ENCODE measurements at regions not wholly inside any gene's neighbourhood (a gene's known extent, or its start where the extent isn't known, plus 50 kb on each side); places are given as distances from the start of the nearest gene placed in this dataset.

- Histone ChIP-seq H3K79me2 (ENCODE audit: control insufficient read depth, insufficient read depth, low read length) (no peaks in the 10 kb centered on the region), H3K4me1 (ENCODE audit: control insufficient read depth, extremely low read depth, insufficient read depth, low read length) (no peaks in the 10 kb centered on the region), H2AFZ (ENCODE audit: low read depth, low read length) (no peak overlapping the region), H3K9me1 (replicated peaks; ENCODE audit: control insufficient read depth, extremely low read depth, insufficient read depth, low read length) (no peaks in the 10 kb centered on the region), H4K20me1 (replicated peaks; ENCODE audit: control insufficient read depth, extremely low read depth, insufficient read depth, low read length) (no peaks in the 10 kb centered on the region), H3K27ac (ENCODE audit: insufficient read depth, low read depth, low read length) (no peak overlapping the region), H3K9me3 (replicated peaks; ENCODE audit: control insufficient read depth, insufficient read depth, low read length) (peaks cover 2% of the 10 kb centered on the region), H3K27me3 (ENCODE audit: control insufficient read depth in 2 of 2, insufficient read depth in 2 of 2, low read length in 2 of 2) (no peaks in the 10 kb centered on the region), H3K36me3 (ENCODE audit: control insufficient read depth in 2 of 2, extremely low read depth in 1 of 2, insufficient read depth in 2 of 2, low read length in 2 of 2) (no peaks in the 10 kb centered on the region), H3K4me3 (replicated peaks in 1 of 3; ENCODE audit: insufficient read depth in 1 of 3, low read depth in 1 of 3, low read length in 3 of 3) (no peak overlapping the region), H3K9ac (replicated peaks; ENCODE audit: extremely low read depth, insufficient read depth, low read length) (no peak overlapping the region), H3K4me2 (ENCODE audit: insufficient read depth, low read length) (no peak overlapping the region)
- DNase-seq (ENCODE audit: low read depth, low spot score) (no peak), FAIRE-seq (no peak)
- POLR2A ChIA-PET = no interaction called here
- CTCF ChIA-PET = no interaction called here
- TF ChIP-seq, protein P1, sequence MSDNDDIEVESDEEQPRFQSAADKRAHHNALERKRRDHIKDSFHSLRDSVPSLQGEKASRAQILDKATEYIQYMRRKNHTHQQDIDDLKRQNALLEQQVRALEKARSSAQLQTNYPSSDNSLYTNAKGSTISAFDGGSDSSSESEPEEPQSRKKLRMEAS (IDR thresholded peaks at IDR 0.05; ENCODE audit: insufficient read depth, insufficient read length) = no peak
- TF ChIP-seq, protein P2, sequence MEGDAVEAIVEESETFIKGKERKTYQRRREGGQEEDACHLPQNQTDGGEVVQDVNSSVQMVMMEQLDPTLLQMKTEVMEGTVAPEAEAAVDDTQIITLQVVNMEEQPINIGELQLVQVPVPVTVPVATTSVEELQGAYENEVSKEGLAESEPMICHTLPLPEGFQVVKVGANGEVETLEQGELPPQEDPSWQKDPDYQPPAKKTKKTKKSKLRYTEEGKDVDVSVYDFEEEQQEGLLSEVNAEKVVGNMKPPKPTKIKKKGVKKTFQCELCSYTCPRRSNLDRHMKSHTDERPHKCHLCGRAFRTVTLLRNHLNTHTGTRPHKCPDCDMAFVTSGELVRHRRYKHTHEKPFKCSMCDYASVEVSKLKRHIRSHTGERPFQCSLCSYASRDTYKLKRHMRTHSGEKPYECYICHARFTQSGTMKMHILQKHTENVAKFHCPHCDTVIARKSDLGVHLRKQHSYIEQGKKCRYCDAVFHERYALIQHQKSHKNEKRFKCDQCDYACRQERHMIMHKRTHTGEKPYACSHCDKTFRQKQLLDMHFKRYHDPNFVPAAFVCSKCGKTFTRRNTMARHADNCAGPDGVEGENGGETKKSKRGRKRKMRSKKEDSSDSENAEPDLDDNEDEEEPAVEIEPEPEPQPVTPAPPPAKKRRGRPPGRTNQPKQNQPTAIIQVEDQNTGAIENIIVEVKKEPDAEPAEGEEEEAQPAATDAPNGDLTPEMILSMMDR (IDR thresholded peaks at IDR 0.05; ENCODE audit: extremely low read depth in 1 of 2, insufficient read depth in 1 of 2, low read depth in 1 of 2, low read length in 2 of 2) = no peak
- TF ChIP-seq FOS (IDR thresholded peaks at IDR 0.05; ENCODE audit: borderline replicate concordance, insufficient read depth, low read length) (no peak), POLR2A (IDR thresholded peaks at IDR 0.05; ENCODE audit: low read depth, low read length) (no peak), MYC (IDR thresholded peaks at IDR 0.05; ENCODE audit: low read depth, low read length) (no peak), JUN (IDR thresholded peaks at IDR 0.05; ENCODE audit: borderline replicate concordance, insufficient read depth, insufficient read length, low read depth) (no peak), POLR2AphosphoS5 (IDR thresholded peaks at IDR 0.05; ENCODE audit: insufficient read depth, low read depth, low read length) (no peak), EZH2 (IDR thresholded peaks at IDR 0.05; ENCODE audit: borderline replicate concordance, low read depth, low read length, severe bottlenecking) (no peak), GATA2 (IDR thresholded peaks at IDR 0.05; ENCODE audit: insufficient read depth, insufficient read length, low read depth, low read length) (no peak)
- intact Hi-C loops (cut with micrococcal nuclease) = loop anchor here (1.0 kb wide), 1 partner anchor 19 kb away; no protein-coding TSS in a partner anchor
- dilution Hi-C loops (cut with MboI; ENCODE audit: extremely low pct_ligation_motif_present, low sequenced_read_pairs) = no loop called here
- no TSS peak for BruUV-seq (replicated peaks)
Measured at GRCh38 chr12:34214011-34214410, 191.7 kb downstream of the ALG10 start.
